Astrocyte of the cerebellum (primary cell): ENCODE measurements at regions not wholly inside any gene's neighbourhood (a gene's known extent, or its start where the extent isn't known, plus 50 kb on each side); places are given as distances from the start of the nearest gene placed in this dataset.

Experiments
- DNase-seq: peaks from one replicate; pipeline ENCODE4 v3.0.0-alpha.2; 2011; ENCODE audit warnings: low read depth
- H3K4me3 ChIP-seq: 2 replicates; pipeline ENCODE4 v1.5.1; 2011; ENCODE audit warnings: mild to moderate bottlenecking, low read depth, low read length, moderate library complexity
- in situ Hi-C: cut with HindIII; loops from 2 replicates; pipeline ENCODE4 v1.10.0; 2017; ENCODE audit warnings: low sequenced_read_pairs
- TF ChIP-seq, protein P1 (sequence below): IDR thresholded peaks from 2 replicates; pipeline ENCODE4 v1.5.1; 2012; ENCODE audit warnings: low read length, low read depth, moderate library complexity, mild to moderate bottlenecking; ENCODE audit errors: missing control alignments

DNA sequence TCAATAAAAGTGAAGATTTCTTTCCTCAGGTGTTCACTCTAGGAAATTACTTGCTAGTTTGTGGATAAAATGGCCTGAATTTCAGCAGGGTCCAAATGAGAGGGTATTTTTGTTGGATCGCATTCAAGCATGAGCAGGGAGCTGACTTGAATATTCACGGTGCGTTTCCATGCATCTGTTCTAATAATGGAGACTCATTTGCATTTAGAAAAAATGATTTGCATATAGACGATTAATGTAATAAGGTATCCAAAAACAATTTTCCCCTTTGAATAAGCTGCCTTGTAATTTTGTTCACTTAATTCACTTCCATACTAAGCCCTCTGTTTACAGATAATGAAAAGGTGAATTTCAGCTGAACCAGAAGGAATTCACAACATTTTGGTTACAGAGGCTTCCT, 130.9 kb upstream of the AJAP1 start:
- in situ Hi-C loops: no loop called here
- H3K4me3 ChIP-seq: no peak overlapping the region
- no peak for DNase-seq
- TF ChIP-seq, protein P1, sequence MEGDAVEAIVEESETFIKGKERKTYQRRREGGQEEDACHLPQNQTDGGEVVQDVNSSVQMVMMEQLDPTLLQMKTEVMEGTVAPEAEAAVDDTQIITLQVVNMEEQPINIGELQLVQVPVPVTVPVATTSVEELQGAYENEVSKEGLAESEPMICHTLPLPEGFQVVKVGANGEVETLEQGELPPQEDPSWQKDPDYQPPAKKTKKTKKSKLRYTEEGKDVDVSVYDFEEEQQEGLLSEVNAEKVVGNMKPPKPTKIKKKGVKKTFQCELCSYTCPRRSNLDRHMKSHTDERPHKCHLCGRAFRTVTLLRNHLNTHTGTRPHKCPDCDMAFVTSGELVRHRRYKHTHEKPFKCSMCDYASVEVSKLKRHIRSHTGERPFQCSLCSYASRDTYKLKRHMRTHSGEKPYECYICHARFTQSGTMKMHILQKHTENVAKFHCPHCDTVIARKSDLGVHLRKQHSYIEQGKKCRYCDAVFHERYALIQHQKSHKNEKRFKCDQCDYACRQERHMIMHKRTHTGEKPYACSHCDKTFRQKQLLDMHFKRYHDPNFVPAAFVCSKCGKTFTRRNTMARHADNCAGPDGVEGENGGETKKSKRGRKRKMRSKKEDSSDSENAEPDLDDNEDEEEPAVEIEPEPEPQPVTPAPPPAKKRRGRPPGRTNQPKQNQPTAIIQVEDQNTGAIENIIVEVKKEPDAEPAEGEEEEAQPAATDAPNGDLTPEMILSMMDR: no peak

DNA sequence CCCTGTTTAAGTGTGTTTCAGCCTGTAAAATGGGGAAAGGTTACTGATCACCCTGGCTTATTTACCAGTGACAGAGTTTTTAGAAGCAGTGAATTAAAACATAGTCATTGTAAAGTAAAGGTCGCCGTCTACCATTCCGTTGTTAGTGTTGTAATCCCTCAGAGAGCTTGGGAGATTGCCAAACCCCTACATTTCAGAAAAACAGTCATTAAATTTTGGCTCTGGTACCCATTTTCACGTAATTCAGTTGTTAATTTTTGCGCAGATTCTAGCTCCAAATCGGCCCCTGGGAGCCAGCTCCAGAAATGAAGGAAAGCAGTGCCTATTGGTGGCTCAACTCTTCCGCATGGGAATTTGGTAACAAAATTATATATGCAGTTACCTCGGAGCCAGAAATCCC, 127.7 kb upstream of the AJAP1 start:
- in situ Hi-C loops: loop anchor here (5.0 kb wide), 1 partner anchor 49 kb away; no protein-coding TSS in a partner anchor

DNA sequence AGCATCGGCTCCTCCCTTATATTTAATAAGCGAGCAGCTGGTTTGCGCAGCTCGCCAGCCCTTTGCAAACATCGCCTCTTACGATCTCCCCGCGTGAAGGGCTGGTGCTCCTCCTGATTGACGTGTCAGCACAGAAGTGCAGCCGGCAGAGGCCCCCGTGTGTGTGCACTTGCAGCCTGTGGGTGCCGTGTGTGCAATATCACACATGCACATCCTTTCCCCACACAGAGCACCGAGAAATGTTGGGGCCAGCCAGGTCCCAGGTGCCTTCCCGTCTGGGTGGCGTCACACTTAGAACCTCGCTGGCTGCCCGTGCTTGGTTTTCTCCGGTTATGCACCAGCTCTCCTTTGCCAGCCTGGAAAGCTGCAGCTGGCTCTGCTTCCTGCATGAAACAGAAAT, 126.6 kb upstream of the AJAP1 start:
- H3K4me3 ChIP-seq: no peak overlapping the region
- in situ Hi-C loops: loop anchor here (5.0 kb wide), 1 partner anchor 51 kb away; no protein-coding TSS in a partner anchor
- no peak for DNase-seq
- TF ChIP-seq, protein P1: no peak

More for the DNA sequence above, 127.7 kb upstream of the AJAP1 start:
- TF ChIP-seq, protein P1: no peak
- H3K4me3 ChIP-seq: no peak overlapping the region
- DNase-seq: no peak

DNA sequence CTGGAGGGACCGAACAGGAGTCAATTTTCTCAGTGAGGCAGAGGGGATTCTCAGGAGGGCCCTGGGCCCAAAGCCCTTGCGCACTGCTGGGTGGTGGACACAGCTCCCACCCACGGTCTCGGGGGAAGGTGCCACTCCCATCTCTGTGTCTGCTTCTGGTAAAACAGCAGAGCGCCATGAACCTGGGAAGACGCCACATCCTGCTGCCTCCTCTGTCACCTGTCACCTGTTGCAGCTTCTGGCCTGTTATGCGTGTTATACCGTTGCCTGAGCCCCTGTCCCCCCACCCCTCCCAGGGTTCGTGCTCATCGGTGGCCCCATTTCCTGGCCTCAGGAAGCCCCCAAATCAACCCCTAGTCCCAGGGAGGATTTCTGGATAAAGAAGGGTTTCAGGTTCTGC, 125.8 kb upstream of the AJAP1 start:
- DNase-seq: no peak
- in situ Hi-C loops: loop anchor here (5.0 kb wide), 1 partner anchor 51 kb away; no protein-coding TSS in a partner anchor
- H3K4me3 ChIP-seq: no peak overlapping the region
- TF ChIP-seq, protein P1: no peak

DNA sequence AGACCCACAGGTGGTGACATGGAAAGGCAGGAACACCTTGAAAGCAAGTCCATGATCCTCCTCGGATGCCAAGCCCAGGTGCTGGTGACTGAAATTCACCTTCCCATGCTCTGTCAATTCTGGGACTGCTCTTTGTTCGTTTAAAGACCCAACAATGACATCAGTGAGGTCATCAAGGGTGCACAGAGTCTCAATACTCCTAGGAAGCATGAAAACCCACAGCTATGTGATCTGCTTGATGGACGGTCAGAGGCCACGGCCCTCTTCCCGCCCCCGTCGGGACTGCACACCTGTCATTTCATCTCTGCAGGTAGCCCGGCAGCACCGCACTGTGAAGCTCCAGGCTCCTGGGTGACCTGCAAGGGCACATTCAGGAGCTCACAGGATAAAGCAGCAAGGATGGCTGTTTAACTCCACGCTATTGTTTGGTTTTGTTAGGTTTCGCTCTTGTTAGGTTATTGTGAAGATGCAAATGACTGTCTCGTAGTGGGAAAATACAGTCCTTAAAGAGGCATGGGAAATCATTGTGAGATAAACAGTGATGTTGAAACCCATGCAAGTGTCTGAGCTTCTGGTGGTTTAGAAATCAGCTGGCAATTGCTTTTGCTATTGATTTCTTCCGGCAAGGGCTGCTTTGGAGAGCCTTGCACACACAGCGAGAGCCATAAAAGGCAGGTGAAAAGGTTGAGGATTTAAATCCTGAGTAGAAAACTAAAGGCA, 124.8 kb upstream of the AJAP1 start:
- TF ChIP-seq, protein P1: no peak
- in situ Hi-C loops: loop anchor here (5.0 kb wide), 1 partner anchor 52 kb away; no protein-coding TSS in a partner anchor
- no peak overlapping the region for H3K4me3 ChIP-seq
- DNase-seq: no peak

DNA sequence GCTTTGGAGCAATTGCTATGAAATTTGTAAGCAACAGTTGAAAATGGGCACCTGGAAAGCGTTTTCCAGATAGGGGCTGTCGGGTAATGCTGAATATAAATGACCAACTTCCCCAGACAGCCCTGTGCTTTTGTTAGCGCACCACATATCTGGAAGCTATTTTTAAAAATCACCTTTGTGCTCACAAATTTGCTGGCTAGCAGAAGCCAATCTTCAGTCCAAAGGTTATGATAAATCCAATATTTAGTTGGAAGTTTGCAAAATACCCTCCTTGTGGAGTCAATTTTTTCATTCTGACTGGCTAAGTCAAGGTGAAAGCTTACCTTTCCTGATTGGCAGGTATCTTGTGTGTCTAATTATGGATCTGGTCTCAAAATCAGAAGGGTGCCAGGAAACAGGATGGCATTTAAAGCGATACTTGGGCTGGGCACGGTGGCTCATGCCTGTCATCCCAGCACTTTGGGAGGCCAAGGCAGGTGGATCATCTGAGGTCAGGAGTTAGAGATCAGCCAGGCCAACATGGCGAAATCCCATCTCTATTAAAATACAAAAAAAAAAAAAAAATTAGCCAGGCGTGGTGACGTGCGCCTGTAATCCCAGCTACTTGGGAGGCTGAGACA, 124.1 kb upstream of the AJAP1 start:
- no peak overlapping the region for H3K4me3 ChIP-seq
- in situ Hi-C loops: no loop called here
- TF ChIP-seq, protein P1: no peak
- DNase-seq: no peak
